GM23338 (cell line): ENCODE measurements at regions not wholly inside any gene's neighbourhood (a gene's known extent, or its start where the extent isn't known, plus 50 kb on each side); places are given as distances from the start of the nearest gene placed in this dataset.

ENCODE experiments used
- CTCF ChIP-seq, 2 experiments: fragments of 200-600 bp in 1 of 2; sonication (generic) in 1 of 2; conservative IDR thresholded peaks; 2 replicates each; pipeline versions ENCODE4 v1.5.1 to v1.6.1; 2016 to 2017; ENCODE audit warnings: antibody characterized with exemption in 2 of 2, low read depth in 2 of 2, mild to moderate bottlenecking in 2 of 2, moderate library complexity in 1 of 2
- POLR2AphosphoS5 ChIP-seq: IDR thresholded peaks from 2 replicates; pipeline ENCODE4 v1.6.1; 2016; ENCODE audit warnings: antibody characterized with exemption, low read depth

DNA sequence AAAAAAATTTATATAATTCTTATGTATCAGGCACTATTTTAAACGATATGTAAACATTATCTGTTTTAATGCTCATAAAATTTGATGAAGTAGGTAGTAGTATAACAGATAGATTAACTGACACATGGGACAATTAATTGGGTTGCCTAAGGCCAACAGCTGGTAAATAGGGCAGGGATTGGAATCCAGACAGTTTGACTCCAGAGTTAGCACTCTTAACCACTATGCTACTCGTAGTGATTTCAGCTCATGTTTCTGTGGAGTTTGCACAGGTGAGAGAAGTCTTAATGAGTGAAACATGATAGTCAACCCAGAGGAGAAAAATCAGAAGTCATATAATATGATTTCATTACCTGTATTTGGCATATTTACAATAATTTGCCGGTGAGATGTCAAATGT is 126.0 kb upstream of the WDFY3 start:
- TF ChIP-seq POLR2AphosphoS5: no peak
- TF ChIP-seq CTCF (conservative IDR thresholded peaks at IDR 0.05; ENCODE audit: low read depth in 2 of 2): no peak
